HEK293 (cell line): ENCODE measurements at regions not wholly inside any gene's neighbourhood (a gene's known extent, or its start where the extent isn't known, plus 50 kb on each side); places are given as distances from the start of the nearest gene placed in this dataset.

Experiments
- CTCF ChIA-PET: fragments of 350-600 bp; formaldehyde crosslinking; extraction: SDS; loops from one replicate; lab custom pipeline; 2021; ENCODE audit warnings: antibody characterized with exemption; lab: Yijun Ruan, JAX
- POLR2A ChIA-PET: fragments of 300-600 bp; formaldehyde crosslinking; extraction: SDS; loops from one replicate; lab custom pipeline; 2020; ENCODE audit warnings: antibody characterized with exemption, inconsistent platforms; lab: Yijun Ruan, JAX
- H3K27ac ChIP-seq: fragments of 200-500 bp; sonication (Bioruptor generic); 2 replicates; pipeline ENCODE4 v1.5.1; 2014; ENCODE audit warnings: low read depth, low read length, control low read depth, inconsistent platforms; ENCODE audit errors: extremely low read depth
- H3K36me3 ChIP-seq, 2 experiments: fragments of 200-500 bp in 1 of 2; sonication (Bioruptor generic) in 1 of 2; 1 replicate in 1 of 2; 2 replicates in 1 of 2; pipeline ENCODE4 v1.5.1; 2014 to 2017; ENCODE audit warnings: inconsistent platforms in 2 of 2, low read length in 2 of 2; ENCODE audit not compliant: control insufficient read depth in 2 of 2, insufficient read depth in 1 of 2
- H3K4me1 ChIP-seq: fragments of 200-500 bp; sonication (Bioruptor generic); 2 replicates; pipeline ENCODE4 v1.5.1; 2014; ENCODE audit warnings: mild to moderate bottlenecking, low read length, inconsistent platforms; ENCODE audit not compliant: control insufficient read depth, insufficient read depth
- H3K4me3 ChIP-seq: 2 replicates; pipeline ENCODE4 v1.5.1; 2011; ENCODE audit warnings: low read depth, mild to moderate bottlenecking, control low read depth, low read length, moderate library complexity
- H3K9me3 ChIP-seq: fragments of 200-500 bp; sonication (Bioruptor generic); 2 replicates; pipeline ENCODE4 v1.5.1; 2014; ENCODE audit warnings: low read depth, low read length, inconsistent platforms; ENCODE audit not compliant: control insufficient read depth, insufficient read depth
- BCL11A ChIP-seq: fragments of 450-650 bp; formaldehyde crosslinking; IDR thresholded peaks from 2 replicates; pipeline ENCODE4 v1.5.1; 2016; ENCODE audit warnings: low read depth, missing biosample characterization, missing genetic modification characterization
- GLIS2 ChIP-seq: fragments of 450-650 bp; formaldehyde crosslinking; IDR thresholded peaks from 2 replicates; pipeline ENCODE4 v1.5.1; 2016; ENCODE audit warnings: missing biosample characterization, missing genetic modification characterization
- PBX3 ChIP-seq: sonication (generic); formaldehyde crosslinking; IDR thresholded peaks from 2 replicates; pipeline ENCODE4 v1.8.1; 2022; ENCODE audit warnings: mild to moderate bottlenecking, moderate library complexity, missing genetic modification reagents
- SETDB1 ChIP-seq: IDR thresholded peaks from one replicate; pipeline ENCODE4 v1.6.1; 2017; ENCODE audit warnings: mild to moderate bottlenecking, low read length, moderate library complexity, mixed read lengths; ENCODE audit not compliant: insufficient read length
- WT1 ChIP-seq: fragments of 450-650 bp; formaldehyde crosslinking; IDR thresholded peaks from 2 replicates; pipeline ENCODE4 v1.5.1; 2016; ENCODE audit warnings: missing biosample characterization, missing genetic modification characterization
- ZFP69B ChIP-seq: fragments of 450-650 bp; formaldehyde crosslinking; IDR thresholded peaks from 2 replicates; pipeline ENCODE4 v1.5.1; 2016; ENCODE audit warnings: missing biosample characterization, missing genetic modification characterization
- ZNF146 ChIP-seq: fragments of 450-650 bp; formaldehyde crosslinking; IDR thresholded peaks from 2 replicates; pipeline ENCODE4 v1.5.1; 2016; ENCODE audit warnings: missing biosample characterization, missing genetic modification characterization
- ZNF175 ChIP-seq: fragments of 450-650 bp; formaldehyde crosslinking; IDR thresholded peaks from 2 replicates; pipeline ENCODE4 v1.5.1; 2016; ENCODE audit warnings: missing biosample characterization, missing genetic modification characterization
- ZNF239 ChIP-seq: fragments of 450-650 bp; formaldehyde crosslinking; IDR thresholded peaks from 2 replicates; pipeline ENCODE4 v1.5.1; 2016; ENCODE audit warnings: missing biosample characterization, missing genetic modification characterization
- ZNF266 ChIP-seq: fragments of 450-650 bp; formaldehyde crosslinking; IDR thresholded peaks from 2 replicates; pipeline ENCODE4 v1.5.1; 2016; ENCODE audit warnings: missing biosample characterization, missing genetic modification characterization, low read depth
- ZNF362 ChIP-seq: fragments of 450-650 bp; formaldehyde crosslinking; IDR thresholded peaks from 2 replicates; pipeline ENCODE4 v1.5.1; 2016; ENCODE audit warnings: missing biosample characterization, missing genetic modification characterization
- ZNF514 ChIP-seq: fragments of 450-650 bp; formaldehyde crosslinking; IDR thresholded peaks from 2 replicates; pipeline ENCODE4 v1.5.1; 2016; ENCODE audit warnings: missing biosample characterization, missing genetic modification characterization
- ZNF529 ChIP-seq: fragments of 450-650 bp; formaldehyde crosslinking; IDR thresholded peaks from 2 replicates; pipeline ENCODE4 v1.5.1; 2017; ENCODE audit warnings: missing genetic modification characterization, missing biosample characterization; ENCODE audit not compliant: insufficient replicate concordance
- ZNF549 ChIP-seq: fragments of 450-650 bp; IDR thresholded peaks from 2 replicates; pipeline ENCODE4 v1.5.1; 2018; ENCODE audit warnings: missing biosample characterization, missing genetic modification characterization, mild to moderate bottlenecking, inconsistent platforms, moderate library complexity
- ZNF561 ChIP-seq: fragments of 450-650 bp; IDR thresholded peaks from 2 replicates; pipeline ENCODE4 v1.5.1; 2018; ENCODE audit warnings: missing biosample characterization, missing genetic modification characterization, borderline replicate concordance
- ZNF707 ChIP-seq: fragments of 450-650 bp; formaldehyde crosslinking; IDR thresholded peaks from 2 replicates; pipeline ENCODE4 v1.5.1; 2016; ENCODE audit warnings: missing biosample characterization, missing genetic modification characterization
- TF ChIP-seq, protein P1 (sequence below): fragments of 450-650 bp; formaldehyde crosslinking; IDR thresholded peaks from 2 replicates; pipeline ENCODE4 v1.5.0; 2017; ENCODE audit warnings: missing biosample characterization, missing genetic modification characterization, borderline replicate concordance
- TF ChIP-seq, protein P2 (sequence below): fragments of 450-650 bp; formaldehyde crosslinking; IDR thresholded peaks from 2 replicates; pipeline ENCODE4 v1.5.1; 2016; ENCODE audit warnings: missing biosample characterization, missing genetic modification characterization
- TF ChIP-seq, protein P3 (sequence below): fragments of 450-650 bp; formaldehyde crosslinking; IDR thresholded peaks from 2 replicates; pipeline ENCODE4 v1.5.1; 2017; ENCODE audit warnings: missing biosample characterization, mild to moderate bottlenecking, missing genetic modification characterization, moderate library complexity

- no peaks in the 10 kb centered on the region for H3K36me3 ChIP-seq
- H3K27ac ChIP-seq = no peak overlapping the region
- POLR2A ChIA-PET = no interaction called here
- no peaks in the 10 kb centered on the region for H3K9me3 ChIP-seq
- TF ChIP-seq ZNF529 (no peak), ZNF514 (no peak), ZNF175 (tag by site-specific recombination) (no peak), GLIS2 (tag by site-specific recombination) (no peak), ZNF561 (no peak), ZNF239 (tag by site-specific recombination) (no peak), ZNF549 (tag by site-specific recombination) (no peak), ZFP69B (no peak), ZNF707 (tag by site-specific recombination) (no peak), BCL11A (tag by site-specific recombination) (no peak)
- TF ChIP-seq, protein P1, sequence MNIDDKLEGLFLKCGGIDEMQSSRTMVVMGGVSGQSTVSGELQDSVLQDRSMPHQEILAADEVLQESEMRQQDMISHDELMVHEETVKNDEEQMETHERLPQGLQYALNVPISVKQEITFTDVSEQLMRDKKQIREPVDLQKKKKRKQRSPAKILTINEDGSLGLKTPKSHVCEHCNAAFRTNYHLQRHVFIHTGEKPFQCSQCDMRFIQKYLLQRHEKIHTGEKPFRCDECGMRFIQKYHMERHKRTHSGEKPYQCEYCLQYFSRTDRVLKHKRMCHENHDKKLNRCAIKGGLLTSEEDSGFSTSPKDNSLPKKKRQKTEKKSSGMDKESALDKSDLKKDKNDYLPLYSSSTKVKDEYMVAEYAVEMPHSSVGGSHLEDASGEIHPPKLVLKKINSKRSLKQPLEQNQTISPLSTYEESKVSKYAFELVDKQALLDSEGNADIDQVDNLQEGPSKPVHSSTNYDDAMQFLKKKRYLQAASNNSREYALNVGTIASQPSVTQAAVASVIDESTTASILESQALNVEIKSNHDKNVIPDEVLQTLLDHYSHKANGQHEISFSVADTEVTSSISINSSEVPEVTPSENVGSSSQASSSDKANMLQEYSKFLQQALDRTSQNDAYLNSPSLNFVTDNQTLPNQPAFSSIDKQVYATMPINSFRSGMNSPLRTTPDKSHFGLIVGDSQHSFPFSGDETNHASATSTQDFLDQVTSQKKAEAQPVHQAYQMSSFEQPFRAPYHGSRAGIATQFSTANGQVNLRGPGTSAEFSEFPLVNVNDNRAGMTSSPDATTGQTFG (tag by site-specific recombination) = no peak
- TF ChIP-seq, protein P2, sequence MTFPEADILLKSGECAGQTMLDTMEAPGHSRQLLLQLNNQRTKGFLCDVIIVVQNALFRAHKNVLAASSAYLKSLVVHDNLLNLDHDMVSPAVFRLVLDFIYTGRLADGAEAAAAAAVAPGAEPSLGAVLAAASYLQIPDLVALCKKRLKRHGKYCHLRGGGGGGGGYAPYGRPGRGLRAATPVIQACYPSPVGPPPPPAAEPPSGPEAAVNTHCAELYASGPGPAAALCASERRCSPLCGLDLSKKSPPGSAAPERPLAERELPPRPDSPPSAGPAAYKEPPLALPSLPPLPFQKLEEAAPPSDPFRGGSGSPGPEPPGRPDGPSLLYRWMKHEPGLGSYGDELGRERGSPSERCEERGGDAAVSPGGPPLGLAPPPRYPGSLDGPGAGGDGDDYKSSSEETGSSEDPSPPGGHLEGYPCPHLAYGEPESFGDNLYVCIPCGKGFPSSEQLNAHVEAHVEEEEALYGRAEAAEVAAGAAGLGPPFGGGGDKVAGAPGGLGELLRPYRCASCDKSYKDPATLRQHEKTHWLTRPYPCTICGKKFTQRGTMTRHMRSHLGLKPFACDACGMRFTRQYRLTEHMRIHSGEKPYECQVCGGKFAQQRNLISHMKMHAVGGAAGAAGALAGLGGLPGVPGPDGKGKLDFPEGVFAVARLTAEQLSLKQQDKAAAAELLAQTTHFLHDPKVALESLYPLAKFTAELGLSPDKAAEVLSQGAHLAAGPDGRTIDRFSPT = no peak
- CTCF ChIA-PET = no interaction called here
- H3K4me3 ChIP-seq = no peak overlapping the region
- H3K4me1 ChIP-seq = no peaks in the 10 kb centered on the region
Observed at GRCh38 chr4:34733185-34733941, 1511.0 kb downstream of the ARAP2 start.

GRCh38 chr4:34766935-34767334 is 1477.4 kb downstream of the ARAP2 start:
- ChIA-PET POLR2A (no interaction called here), CTCF (interaction anchor here (0.6 to 0.7 kb wide), 2 partner anchors 112 to 384 kb away, joined by 4 read pairs; no protein-coding TSS in a partner anchor)
- no peak overlapping the region for H3K4me3 ChIP-seq
- no peaks in the 10 kb centered on the region for H3K36me3 ChIP-seq
- H3K4me1 ChIP-seq = no peaks in the 10 kb centered on the region
- TF ChIP-seq WT1 (no peak), ZNF146 (tag by site-specific recombination) (no peak), SETDB1 (no peak), ZNF362 (tag by site-specific recombination) (no peak), ZNF266 (tag by site-specific recombination) (no peak), PBX3 (CRISPR knock-in tag) (no peak)
- TF ChIP-seq, protein P3, sequence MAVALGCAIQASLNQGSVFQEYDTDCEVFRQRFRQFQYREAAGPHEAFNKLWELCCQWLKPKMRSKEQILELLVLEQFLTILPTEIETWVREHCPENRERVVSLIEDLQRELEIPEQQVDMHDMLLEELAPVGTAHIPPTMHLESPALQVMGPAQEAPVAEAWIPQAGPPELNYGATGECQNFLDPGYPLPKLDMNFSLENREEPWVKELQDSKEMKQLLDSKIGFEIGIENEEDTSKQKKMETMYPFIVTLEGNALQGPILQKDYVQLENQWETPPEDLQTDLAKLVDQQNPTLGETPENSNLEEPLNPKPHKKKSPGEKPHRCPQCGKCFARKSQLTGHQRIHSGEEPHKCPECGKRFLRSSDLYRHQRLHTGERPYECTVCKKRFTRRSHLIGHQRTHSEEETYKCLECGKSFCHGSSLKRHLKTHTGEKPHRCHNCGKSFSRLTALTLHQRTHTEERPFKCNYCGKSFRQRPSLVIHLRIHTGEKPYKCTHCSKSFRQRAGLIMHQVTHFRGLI (tag by site-specific recombination) = no peak
- TF ChIP-seq, protein P2 = no peak
- H3K27ac ChIP-seq = no peak overlapping the region
- no peaks in the 10 kb centered on the region for H3K9me3 ChIP-seq
